WTC11 (cell line): ENCODE measurements at regions not wholly inside any gene's neighbourhood (a gene's known extent, or its start where the extent isn't known, plus 50 kb on each side); places are given as distances from the start of the nearest gene placed in this dataset.

ENCODE experiments used
- ATF1 ChIP-seq: sonication (generic); formaldehyde crosslinking; IDR thresholded peaks from 2 replicates; pipeline ENCODE4 v1.8.1; 2023; ENCODE audit warnings: mild to moderate bottlenecking, moderate library complexity, missing genetic modification reagents
- ATF6 ChIP-seq: sonication (generic); formaldehyde crosslinking; IDR thresholded peaks from 2 replicates; pipeline ENCODE4 v1.8.1; 2023; ENCODE audit warnings: mild to moderate bottlenecking, missing genetic modification reagents
- CREB1 ChIP-seq: sonication (generic); formaldehyde crosslinking; IDR thresholded peaks from 2 replicates; pipeline ENCODE4 v1.8.0; 2023; ENCODE audit warnings: mild to moderate bottlenecking, missing genetic modification reagents
- CREM ChIP-seq: sonication (generic); formaldehyde crosslinking; IDR thresholded peaks from 2 replicates; pipeline ENCODE4 v1.8.1; 2022; ENCODE audit warnings: mild to moderate bottlenecking, missing genetic modification reagents, moderate library complexity
- CTCF ChIP-seq: fragments of 200-600 bp; IDR thresholded peaks from 2 replicates; pipeline ENCODE4 v1.8.0; 2022; ENCODE audit warnings: antibody characterized with exemption
- FOXP1 ChIP-seq: sonication (generic); formaldehyde crosslinking; IDR thresholded peaks from 2 replicates; pipeline ENCODE4 v1.8.0; 2022; ENCODE audit warnings: missing genetic modification reagents, mild to moderate bottlenecking, moderate library complexity, borderline replicate concordance
- OVOL2 ChIP-seq: fragments of 250-450 bp; sonication (Bioruptor Pico); IDR thresholded peaks from 2 replicates; pipeline ENCODE4 v1.9.0; 2021; ENCODE audit warnings: mild to moderate bottlenecking, borderline replicate concordance
- PREB ChIP-seq: sonication (generic); formaldehyde crosslinking; IDR thresholded peaks from 2 replicates; pipeline ENCODE4 v1.8.1; 2022; ENCODE audit warnings: mild to moderate bottlenecking, missing genetic modification reagents, moderate library complexity, borderline replicate concordance
- RELA ChIP-seq: sonication (generic); formaldehyde crosslinking; IDR thresholded peaks from 2 replicates; pipeline ENCODE4 v1.8.1; 2022; ENCODE audit warnings: missing genetic modification reagents, mild to moderate bottlenecking, borderline replicate concordance
- ZNF263 ChIP-seq: sonication (generic); formaldehyde crosslinking; IDR thresholded peaks from 2 replicates; pipeline ENCODE4 v1.8.1; 2022; ENCODE audit warnings: low read depth, mild to moderate bottlenecking, moderate library complexity, missing genetic modification reagents
- TF ChIP-seq, protein P1 (sequence below): fragments of 250-450 bp; sonication (Bioruptor Pico); IDR thresholded peaks from 2 replicates; pipeline ENCODE4 v2.1.2; 2022; ENCODE audit warnings: mild to moderate bottlenecking, moderate library complexity

- TF ChIP-seq CTCF (no peak), OVOL2 (no peak), RELA (CRISPR knock-in tag) (no peak), ZNF263 (CRISPR knock-in tag) (no peak), CREB1 (CRISPR knock-in tag) (no peak), PREB (CRISPR knock-in tag) (no peak), ATF1 (CRISPR knock-in tag) (no peak), ATF6 (CRISPR knock-in tag) (no peak), CREM (CRISPR knock-in tag) (no peak), FOXP1 (CRISPR knock-in tag) (no peak)
- TF ChIP-seq, protein P1, sequence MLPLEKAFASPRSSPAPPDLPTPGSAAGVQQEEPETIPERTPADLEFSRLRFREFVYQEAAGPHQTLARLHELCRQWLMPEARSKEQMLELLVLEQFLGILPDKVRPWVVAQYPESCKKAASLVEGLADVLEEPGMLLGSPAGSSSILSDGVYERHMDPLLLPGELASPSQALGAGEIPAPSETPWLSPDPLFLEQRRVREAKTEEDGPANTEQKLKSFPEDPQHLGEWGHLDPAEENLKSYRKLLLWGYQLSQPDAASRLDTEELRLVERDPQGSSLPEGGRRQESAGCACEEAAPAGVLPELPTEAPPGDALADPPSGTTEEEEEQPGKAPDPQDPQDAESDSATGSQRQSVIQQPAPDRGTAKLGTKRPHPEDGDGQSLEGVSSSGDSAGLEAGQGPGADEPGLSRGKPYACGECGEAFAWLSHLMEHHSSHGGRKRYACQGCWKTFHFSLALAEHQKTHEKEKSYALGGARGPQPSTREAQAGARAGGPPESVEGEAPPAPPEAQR (CRISPR knock-in tag): no peak
Observed at GRCh38 chr11:115903179-115903578, 399.0 kb upstream of the CADM1 start.
